GM23338 (cell line): ENCODE measurements at regions not wholly inside any gene's neighbourhood (a gene's known extent, or its start where the extent isn't known, plus 50 kb on each side); places are given as distances from the start of the nearest gene placed in this dataset.

ENCODE experiments used
- CTCF ChIP-seq, 2 experiments: fragments of 200-600 bp in 1 of 2; sonication (generic) in 1 of 2; conservative IDR thresholded peaks; 2 replicates each; pipeline versions ENCODE4 v1.5.1 to v1.6.1; 2016 to 2017; ENCODE audit warnings: antibody characterized with exemption in 2 of 2, low read depth in 2 of 2, mild to moderate bottlenecking in 2 of 2, moderate library complexity in 1 of 2
- JUNB ChIP-seq: IDR thresholded peaks from one replicate; pipeline ENCODE4 v1.6.1; 2016; ENCODE audit warnings: antibody characterized with exemption; ENCODE audit not compliant: unreplicated experiment
- ZNF114 ChIP-seq: fragments of 250-450 bp; sonication (Bioruptor Pico); IDR thresholded peaks from 2 replicates; pipeline ENCODE4 v1.5.0; 2020; ENCODE audit warnings: mild to moderate bottlenecking, moderate library complexity

DNA sequence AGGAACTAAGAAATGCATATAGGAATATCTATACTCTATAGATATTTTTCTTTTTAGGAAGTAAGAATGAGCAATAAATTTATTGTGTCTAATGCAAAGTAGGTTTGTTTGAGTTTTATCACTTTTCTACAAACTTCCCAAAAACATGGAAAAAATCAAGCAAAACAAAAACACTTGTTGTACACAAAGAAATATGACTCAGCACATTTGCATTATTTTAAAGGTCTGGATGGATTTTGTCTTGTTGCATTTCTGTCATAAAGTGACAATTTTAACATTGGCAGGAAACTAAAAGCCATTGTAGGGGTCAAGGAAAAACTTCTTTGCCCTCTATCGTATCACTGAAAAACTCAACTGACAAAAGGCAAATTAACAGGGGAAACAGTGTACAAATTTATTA, 267.2 kb downstream of the PYDC2 start:
- TF ChIP-seq CTCF (conservative IDR thresholded peaks at IDR 0.05; ENCODE audit: low read depth in 2 of 2) = no peak
- TF ChIP-seq JUNB = no peak
- TF ChIP-seq ZNF114 (CRISPR knock-in tag) = no peak
